GM21367 (cell line): ENCODE measurements at regions not wholly inside any gene's neighbourhood (a gene's known extent, or its start where the extent isn't known, plus 50 kb on each side); places are given as distances from the start of the nearest gene placed in this dataset.
"Not testable (repeated sequence)": the region's sequence is repeated elsewhere in the genome, so short reads cannot be mapped to it uniquely, and the experiment has no call there.

Source experiments
- ATAC-seq: cut with Tn5 transposase; IDR thresholded peaks from one replicate; pipeline ENCODE4 v1.9.1; 2021; ENCODE audit not compliant: unreplicated experiment

- ATAC-seq, result no peak
Observed at GRCh38 chr12:97616946-97617345, 154.3 kb downstream of the RMST start.

DNA sequence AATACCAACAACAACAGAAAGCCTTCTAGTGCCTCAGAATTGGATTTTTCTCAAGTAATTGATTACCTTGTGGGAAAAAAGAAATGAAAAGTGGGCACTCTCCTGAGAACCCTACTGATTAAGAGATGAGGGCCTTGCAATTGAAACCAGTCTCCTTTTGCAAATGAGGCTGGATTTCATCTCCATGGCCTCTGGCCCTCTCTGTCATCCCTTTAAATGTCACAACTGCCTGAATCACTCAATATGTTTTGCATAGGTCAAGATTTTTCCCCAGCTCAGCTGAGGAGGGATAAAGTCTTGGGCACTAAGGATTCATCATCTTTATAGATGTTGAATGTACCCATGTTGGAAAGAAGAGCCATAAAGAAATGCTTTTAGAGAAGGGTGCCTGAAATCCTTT lies 166.4 kb downstream of the RMST start:
- no peak for ATAC-seq

DNA sequence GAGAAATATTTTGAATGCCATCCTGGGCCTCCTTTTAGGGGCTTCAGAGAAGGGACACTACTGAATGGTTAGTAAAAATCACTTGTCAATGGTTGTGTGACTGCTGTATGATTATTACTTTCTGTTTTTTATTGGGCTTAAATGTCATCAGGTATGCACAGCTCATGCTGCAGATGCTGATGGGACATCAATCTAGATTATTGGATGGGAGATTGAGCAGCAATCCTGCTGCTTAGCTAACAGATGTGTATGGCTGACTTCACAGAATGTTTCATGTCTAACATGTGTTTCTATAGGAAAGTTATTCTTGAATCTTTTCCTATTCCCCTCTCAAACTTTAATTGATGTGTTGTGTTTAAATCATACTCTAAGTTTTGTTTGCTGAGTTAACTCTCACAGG lies 166.8 kb downstream of the RMST start:
- ATAC-seq, result no peak

DNA sequence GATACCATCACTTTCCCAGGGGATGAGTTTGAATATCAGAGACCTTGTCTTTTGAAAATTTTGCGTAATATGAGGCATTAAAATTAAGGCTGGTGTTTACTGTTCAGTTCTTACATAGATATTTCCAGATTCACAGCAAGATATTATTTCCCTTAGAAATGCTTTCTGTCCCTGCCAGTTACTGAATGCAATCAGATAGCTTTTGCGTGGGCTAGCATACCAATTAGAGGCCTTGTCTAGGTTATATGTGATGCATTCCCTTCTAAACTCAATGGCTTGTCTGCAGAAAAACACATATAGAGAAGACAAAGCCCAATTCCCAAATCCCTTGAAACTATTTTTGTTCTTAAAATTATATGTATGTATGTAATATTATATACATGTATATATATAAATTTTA lies 167.8 kb downstream of the RMST start:
- no peak for ATAC-seq

GRCh38 chr12:97630875-97631274 lies 168.3 kb downstream of the RMST start:
- ATAC-seq, result no peak

DNA sequence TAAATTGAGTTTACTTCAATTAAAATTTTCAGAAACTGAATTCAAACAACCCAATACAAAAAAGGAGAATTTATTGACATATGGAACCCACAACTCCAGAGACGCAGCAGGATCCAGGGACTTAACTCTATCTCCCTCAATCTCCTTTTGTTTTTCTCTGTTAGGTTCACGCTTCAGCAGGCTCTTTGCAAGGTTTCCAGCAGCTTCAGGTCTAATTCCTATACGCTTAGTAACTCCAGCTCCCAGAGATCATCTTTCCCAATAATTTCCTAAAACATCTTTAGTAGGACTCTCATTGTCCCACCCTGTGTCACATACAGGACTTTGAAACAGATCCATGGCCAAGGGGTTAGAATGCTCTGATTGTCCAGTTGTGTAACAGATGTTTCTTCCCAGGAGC lies 175.2 kb downstream of the RMST start:
- no peak for ATAC-seq

DNA sequence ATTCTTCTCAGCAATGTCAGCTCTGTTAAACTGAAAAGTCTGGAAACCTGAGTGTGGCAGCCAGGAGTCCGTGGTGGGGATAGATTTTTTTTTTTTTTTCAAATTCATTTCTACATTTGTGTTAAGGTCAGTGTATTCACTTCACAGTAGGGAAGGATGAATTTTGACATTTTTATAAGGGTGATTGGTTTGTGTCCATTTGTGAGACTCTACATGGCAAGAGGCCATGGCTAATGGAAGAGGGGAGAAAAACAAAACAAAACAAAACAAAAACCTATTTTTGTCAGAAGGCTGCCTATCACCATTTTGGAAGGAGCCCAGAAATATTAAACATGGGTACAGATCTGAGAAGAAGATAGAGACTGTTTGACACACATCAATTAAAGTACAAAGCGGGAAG lies 176.1 kb downstream of the RMST start:
- no peak for ATAC-seq

- no peak for ATAC-seq
Observed at GRCh38 chr12:97639702-97640101, 177.1 kb downstream of the RMST start.

DNA sequence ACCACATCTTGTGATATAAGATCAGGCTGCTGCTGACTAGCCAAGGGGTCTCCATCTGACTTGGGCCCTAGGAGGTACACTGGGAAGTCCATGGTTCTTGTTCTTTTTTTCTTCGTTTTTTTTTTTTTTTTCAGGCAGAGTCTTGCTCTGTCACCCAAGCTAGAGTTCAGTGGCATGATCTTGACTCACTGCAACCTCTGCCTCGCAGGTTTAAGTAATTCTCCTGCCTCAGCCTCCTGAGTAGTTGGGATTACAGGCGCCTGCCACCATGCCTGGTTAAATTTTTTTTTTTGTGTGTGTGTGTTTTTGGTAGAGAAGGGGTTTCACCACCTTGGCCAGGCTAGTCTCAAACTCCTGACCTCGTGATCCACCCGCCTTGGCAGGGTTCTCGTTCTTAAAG lies 178.2 kb downstream of the RMST start:
- ATAC-seq, result no peak

- ATAC-seq, result no peak
Observed at GRCh38 chr12:97642911-97643310, 180.3 kb downstream of the RMST start.

GRCh38 chr12:97643924-97644323 lies 181.3 kb downstream of the RMST start:
- no peak for ATAC-seq

DNA sequence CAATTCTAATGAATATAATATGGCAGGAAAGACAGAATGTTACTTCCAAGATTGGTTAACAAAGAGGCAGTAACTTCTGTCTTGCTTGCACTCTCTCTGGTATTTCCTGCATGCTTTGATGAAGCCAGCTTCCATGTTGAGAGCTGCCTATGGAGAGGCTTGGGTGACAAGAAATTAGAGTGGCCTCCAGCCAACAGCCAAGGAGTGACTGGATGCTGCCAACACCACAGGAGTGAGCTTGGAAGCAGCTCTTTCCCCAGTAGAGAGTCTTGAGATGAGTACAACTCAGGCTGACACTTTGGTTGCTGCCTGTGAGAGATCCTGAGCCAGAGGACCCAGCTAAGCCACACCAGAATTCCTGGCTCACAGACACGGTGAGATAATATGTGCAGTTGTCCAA lies 183.1 kb downstream of the RMST start:
- ATAC-seq, result no peak

DNA sequence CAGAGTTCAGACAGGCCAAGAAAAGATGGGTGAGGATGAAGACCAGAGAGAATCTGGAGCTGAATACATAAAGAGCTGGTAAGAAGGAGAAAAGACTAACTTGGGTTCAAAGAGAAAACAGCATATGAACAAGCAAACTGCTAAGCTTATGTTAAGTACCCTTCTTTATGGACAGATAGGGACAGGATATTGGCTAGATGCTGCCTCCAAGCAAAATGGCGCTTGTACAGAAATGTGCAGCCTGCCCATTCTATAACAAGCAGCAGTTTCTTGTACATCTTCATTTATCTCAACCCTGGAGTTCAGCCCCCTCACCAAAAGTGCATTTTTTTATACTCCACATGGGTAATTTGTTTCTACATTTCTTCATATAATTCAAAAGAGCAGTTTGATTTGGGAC lies 184.5 kb downstream of the RMST start:
- ATAC-seq, result no peak

GRCh38 chr12:97650242-97650641 lies 187.6 kb downstream of the RMST start:
- ATAC-seq, result no peak

- not testable (repeated sequence) for ATAC-seq
Observed at GRCh38 chr12:97656548-97656947, 193.9 kb downstream of the RMST start.

- no peak for ATAC-seq
Observed at GRCh38 chr12:97659117-97659880, 196.7 kb downstream of the RMST start.

DNA sequence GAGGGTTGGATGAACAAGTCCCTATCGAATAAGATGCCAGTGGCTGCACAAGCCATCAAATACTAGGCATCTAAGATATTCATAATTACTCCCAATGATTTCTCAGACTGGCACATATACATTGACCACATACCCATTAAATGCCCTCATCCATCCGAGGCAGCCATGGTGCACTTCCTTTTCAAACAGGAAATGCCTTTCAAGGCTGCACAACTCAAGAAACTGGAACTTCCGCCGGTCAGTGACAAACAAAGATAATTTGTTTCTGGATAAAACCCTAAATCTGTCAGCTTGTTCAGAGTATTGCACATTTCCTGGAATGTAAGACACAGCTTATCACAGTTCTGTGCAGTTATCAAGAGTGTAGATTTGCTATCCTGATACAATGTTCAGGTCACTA lies 203.7 kb downstream of the RMST start:
- no peak for ATAC-seq

DNA sequence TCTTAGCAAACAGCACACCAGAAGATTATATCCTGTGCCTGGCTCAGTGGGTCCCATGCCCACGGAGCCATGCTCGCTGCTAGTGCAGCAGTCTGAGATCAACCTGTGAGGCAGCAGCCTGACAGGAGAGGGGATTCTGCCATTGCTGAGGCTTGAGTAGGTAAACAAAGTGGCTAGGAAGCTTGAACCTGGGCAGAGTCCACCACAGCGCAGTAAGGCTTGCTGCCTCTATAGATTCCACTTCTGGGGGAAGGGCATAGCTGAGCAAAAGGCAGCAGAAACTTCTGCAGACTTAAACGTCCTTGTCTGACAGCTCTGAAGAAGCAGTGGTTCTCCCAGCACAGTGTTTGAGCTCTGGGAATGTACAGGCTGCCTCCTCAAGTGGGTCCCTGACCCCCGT lies 210.3 kb downstream of the RMST start:
- no peak for ATAC-seq

GRCh38 chr12:97680751-97681150 lies 218.1 kb downstream of the RMST start:
- ATAC-seq, result no peak

GRCh38 chr12:97681612-97682504 lies 219.3 kb downstream of the RMST start:
- ATAC-seq, result no peak

DNA sequence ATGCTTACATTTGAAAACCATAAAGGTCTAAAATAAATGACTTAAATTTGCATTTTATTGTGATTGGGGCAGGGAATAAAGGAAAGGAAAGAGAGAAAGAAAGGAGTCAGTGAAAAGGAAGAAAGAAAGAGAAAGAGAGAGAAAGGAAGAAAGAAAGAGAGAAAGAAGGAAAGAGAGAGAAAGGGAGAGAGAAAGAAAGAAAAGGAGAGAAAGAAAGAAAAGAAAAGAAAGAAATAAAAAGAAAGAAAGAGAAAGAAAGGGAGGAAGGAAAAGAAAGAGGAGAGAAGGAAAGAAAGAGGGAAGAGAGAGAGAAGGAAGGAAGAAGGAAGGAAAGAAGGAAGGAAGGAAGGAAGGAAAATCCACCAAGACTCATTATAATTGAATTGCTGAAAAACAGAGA lies 222.8 kb downstream of the RMST start:
- ATAC-seq, result no peak

DNA sequence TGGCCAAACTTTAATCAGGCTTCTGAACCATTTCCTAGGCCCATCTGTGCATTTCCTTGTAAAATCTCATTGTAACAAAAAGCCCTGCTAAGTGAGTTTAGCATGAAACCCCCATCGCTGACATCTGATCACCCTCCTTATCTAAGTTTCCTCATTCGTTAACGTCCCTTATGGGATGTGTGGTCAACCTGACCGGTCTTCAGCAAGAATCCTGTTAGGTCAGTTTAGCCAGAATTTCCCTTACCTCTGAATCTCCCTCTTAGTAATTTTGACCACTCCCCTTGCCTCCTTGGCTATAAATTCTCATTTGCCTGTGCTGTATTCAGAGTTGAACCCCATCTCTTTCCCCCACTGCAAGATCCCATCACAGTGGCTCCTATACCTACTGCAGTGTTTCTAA lies 239.3 kb downstream of the RMST start:
- ATAC-seq, result no peak
